ENCODE measurements at regions not wholly inside any gene's neighbourhood (a gene's known extent, or its start where the extent isn't known, plus 50 kb on each side); places are given as distances from the start of the nearest gene placed in this dataset.
"Not testable (repeated sequence)": the region's sequence is repeated elsewhere in the genome, so short reads cannot be mapped to it uniquely, and the experiment has no call there.

DNA sequence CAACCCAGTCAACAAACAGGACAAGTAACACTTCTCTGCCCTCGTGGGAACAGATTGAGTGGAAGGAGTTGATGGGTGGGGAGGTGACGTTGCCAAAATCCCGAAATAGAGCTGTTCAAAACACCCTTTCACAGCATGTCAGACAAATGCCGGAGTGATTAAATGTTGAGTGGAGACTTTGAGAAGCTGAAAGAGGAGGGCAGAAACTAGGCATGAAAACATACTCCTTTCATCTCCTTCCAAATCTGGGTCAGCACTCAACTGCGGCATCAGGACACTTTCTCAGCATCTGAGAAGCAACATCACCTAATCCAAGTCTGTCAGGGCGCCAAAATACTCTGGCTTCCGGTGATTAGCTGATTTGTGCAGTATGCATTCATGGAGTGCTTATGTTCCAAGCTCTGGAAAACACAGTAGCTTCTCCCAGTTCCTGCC lies 51.5 kb upstream of the MRI1 start:
- DNase-seq (ENCODE audit: low spot score) = no peak

DNA sequence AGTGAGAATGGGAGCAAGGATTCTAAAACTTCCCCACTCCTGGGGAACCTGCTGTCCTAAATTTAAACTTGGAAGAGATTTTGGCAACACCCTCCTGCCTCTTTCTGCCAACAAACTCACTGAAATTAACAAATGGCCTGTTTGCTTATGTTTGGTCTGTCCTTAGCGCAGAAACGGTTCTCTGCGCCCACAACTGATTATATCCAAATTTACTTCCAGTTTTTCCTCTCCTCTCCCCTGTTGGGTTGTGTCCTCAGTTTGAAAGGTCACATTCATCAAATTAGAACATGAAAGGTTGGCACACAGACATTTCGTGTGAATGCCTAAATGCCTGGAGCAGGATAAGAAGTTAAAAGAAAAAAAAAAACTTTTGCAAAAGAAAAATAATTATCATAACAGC lies 56.4 kb upstream of the MRI1 start:
- DNase-seq (ENCODE audit: low spot score) = peak; percentile 19

DNA sequence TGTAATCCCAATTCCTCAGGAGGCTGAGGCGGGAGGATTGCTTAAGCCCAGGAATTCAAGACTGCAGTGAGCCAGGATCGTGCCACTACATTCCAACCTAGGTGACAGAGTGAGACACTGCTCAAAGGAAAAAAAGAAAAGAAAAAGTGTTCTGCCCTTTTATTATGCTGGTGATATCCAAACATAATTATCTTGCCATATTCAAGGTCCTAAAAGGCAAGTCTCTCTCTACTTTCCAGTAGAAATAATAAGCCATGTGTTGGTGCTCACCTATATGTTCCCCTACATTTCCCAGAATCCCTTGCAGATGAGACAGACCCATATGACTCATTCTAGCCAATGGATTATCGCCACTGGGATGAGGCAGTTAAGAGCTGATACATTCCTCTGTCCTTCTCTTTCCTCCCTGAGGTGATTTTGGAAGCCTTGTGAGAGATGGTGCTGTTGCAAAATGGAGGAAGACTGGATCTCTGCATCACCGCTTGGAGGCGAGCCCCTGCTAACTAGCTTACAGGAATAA lies 58.3 kb upstream of the MRI1 start:
- DNase-seq (ENCODE audit: low spot score) = no peak

DNA sequence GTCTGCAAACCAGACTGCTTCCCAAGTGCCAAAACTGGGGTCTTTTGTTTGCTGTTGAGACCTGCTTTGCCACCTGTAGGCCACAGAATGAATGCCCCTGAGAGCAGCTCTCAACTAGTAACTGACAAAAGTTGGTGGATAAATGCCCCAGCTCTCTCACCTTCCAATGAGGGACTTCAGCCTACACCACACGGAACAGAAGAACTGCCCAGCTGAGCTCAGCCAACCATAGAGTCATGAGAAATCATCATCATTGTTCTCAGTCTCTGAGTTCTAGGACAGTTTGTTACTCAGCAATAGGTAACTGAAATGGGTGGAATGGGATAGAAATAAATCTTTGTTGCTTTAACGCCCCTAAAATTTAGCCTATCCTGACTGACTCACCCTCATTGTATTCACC lies 59.1 kb upstream of the MRI1 start:
- DNase-seq (ENCODE audit: low spot score) = no peak

DNA sequence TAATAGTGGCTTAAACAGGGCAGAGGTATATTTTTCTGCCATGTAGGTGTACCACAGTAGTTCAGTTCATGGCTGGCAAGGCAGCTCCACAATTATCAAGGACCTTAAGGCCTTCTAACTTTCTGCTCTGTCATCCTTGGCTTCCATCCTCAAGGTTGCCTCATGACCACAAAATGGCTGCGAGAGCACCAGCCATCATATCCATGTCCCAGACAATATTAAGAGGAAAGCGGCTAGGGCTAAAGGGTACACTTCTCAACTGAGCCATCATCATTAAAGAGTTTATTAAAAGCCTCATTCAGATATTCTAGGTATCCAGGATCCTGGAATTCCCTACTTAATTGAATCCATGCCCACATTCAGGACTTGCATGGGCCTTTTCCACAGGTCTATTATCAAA lies 62.7 kb upstream of the MRI1 start:
- no peak for DNase-seq (ENCODE audit: low spot score)

DNA sequence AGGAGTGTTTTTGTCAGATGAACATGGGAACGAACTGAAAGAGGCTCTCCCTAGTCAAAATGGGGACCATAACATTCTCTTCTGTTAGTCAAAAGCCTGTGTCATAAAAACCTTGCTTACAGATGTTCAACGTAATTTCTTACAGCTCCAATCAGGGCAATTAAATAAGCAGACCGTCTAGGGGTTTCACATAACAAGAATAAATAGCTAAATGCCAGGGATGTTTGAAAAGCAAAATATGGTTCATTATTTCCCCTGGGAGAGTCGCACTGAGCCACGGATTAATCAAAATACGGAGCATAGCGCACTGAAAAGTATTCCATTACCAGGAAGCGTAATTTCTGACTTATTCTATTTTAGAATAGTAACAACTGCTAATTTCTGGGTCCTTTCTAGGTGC lies 63.7 kb upstream of the MRI1 start:
- no peak for DNase-seq (ENCODE audit: low spot score)

DNA sequence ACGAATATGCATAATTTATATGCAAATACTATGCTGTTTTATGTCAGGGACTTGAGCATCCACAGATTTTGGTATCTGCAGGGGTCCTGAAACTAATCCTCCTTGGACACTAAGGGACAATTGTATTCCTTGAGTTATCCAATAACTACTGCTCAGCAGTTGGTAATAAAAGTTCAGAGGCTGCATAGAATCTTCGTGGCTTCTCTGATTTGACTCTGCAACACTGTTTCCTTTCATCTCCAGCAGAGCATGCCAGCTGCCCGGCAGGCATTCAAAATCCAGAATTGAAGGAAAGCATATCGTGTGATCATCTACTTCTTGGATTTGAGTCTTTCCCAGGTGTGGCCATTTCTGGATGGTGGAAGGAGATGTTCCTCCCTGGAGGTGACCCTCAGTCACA lies 64.5 kb upstream of the MRI1 start:
- DNase-seq (ENCODE audit: low spot score) = no peak

DNA sequence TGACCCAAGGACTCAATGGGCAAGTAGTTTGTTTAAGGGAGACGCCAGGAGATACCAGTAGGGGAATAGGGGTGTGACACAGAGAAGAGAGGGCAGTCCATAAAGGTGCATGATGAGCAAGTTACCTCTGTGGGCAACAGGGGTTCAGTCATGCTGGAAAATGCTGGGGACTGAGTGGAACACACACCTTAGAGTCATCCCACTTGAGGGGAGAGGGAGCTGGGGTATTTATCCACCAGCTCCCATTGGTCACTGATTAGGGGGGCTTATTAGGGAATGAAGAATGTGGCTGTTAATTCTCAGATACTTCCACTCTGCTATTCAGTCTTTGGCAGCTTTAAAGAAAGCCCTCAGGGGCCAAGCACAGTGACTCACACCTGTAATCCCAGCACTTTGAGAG lies 67.5 kb upstream of the MRI1 start:
- no peak for DNase-seq (ENCODE audit: low spot score)

DNA sequence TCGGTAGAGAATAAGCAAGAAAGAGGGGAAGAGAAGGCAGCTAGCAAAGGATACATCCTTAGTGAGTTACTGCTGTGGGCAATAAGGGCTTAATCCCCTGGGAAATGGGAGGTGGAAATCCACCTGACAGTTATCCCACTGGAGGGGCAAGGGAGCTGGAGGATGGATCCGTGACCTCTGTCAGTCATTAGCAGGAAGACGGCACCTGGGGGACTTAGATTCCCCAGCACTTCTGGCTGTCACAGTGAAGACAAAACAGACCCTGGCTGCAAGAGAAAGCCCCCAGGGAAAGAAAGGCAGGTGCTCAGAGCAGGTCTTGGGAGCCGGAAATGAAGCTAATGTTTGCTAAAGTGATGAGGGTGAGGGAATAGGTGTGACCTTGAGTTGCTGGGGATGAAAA lies 70.4 kb upstream of the MRI1 start:
- no peak for DNase-seq (ENCODE audit: low spot score)

DNA sequence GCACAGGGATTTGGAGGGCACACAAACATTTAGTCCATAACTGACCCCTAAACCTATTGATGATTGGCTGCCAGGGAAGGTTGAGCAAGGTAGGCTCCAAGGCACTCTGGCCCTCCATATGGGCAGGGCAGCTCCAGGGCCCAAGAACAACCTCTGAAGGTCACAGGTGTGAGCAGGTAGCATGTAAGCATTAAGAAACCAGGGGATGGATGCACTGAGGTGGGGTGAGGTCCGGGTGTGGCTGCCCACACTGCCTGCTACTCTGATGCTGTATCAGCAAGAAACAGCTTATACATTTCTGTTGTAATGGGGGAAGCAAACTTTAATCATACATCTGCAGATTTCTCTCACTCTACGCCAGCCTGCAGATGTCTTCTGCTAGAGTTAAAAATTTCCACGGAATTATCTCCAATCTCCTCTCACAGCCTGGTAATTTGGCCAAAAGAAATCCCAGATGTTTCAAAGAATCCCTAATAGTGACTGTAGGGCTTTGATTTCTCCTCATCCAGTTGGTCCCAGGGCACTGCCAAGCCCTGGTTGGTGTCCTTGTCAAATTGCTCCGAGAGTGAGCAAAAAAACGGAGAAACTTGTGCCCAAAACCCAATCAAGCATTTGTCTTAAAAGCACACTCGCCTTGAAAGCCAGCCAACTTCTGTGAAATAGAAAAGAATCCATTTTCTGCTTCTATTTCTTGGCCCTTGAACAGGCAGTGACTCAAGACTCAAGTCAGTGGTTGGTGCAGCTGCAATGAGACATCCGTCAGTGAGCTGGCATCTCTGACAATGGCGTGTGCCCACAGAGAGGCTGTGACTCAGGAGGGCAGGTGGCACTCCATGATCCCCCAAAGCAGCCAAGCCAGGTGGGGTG lies 72.5 kb upstream of the MRI1 start:
- DNase-seq (ENCODE audit: low spot score) = peak; percentile 53

DNA sequence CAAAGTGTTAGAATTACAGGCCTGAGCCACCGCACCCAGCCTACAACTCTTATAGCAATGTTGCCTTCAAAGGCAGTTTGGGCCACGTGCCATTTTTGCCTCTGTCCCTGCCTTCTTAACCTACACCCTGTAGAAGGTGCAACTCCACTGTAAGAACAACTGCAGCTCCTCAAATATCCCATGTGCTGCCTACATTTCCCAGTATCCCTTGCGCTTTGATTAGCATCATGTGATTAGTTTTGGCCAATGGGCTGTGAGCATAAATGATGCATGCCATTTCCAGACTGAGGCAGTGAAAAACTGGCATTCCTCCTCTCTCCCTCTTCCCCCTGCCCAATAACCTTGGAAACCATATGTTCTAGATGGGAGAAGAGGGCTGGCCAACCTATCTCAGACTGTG lies 75.2 kb upstream of the MRI1 start:
- DNase-seq (ENCODE audit: low spot score) = peak; percentile 29

DNA sequence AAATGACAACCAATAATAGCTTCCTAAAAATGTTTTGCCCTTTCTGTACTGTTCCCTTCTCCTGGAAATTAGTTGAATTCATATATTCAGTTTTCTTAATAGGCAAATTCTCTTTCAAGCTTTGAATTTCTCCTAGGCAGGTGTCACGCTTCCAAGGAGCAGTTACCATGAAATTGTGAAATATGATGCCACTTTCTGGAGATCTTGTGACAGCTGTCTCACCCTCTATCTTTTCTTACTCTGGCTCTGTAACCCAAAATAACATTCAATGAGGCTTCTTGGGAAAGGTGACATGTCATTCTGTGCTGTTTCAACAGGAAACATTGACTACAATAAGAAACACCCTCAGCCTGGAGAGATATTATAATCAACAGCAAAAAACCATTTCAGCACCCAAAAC lies 80.3 kb upstream of the MRI1 start:
- DNase-seq (ENCODE audit: low spot score) = no peak

DNA sequence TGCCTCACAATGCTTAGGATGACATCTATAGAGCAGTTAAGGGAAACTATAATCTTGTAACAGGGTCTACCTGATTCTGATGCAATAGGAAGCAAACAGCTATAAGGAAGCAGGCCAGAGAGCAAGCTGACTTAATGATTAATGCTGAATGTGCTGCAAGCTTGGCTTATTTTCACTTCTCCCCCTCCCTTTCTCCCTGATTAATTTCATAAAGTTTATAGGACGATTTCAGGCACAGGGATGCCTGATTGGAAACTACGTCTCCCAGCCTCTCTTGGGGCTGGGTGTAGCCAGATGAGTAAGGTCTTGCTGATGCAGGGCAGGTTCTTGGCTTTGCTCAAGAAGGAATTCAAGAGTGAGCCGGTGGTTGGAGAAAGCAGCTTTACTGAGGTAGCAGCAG lies 82.8 kb upstream of the MRI1 start:
- DNase-seq (ENCODE audit: low spot score) = no peak

DNA sequence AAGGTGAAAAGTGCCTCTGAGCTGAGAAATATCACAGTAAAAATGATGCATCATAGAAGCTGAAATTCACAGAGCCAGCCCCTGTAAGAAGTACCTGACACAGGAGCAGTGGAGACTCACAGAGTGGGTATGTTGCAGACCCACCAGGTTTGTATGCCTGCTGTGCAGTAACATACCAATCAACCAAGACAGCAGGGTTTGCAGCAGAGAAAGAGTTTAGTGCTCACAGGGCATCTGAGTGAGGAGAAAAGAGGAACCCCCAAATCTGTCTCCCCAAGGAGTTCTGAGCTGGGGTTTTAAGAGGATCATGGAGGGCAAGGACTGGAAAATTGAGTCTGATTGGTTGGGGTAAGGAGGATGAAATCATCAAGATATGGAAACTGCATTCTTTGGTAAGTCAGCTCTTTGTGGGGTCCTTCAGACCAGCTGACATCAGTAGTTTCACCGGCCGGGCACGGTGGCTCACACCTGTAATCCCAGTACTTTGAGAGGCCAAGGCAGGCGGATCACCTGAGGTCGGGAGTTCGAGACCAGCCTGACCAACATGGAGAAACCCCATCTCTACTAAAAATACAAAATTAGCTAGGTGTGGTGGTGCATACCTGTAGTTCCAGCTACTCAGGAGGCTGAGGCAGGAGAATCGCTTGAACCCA lies 83.5 kb upstream of the MRI1 start:
- not testable (repeated sequence) for DNase-seq (ENCODE audit: low spot score)

DNA sequence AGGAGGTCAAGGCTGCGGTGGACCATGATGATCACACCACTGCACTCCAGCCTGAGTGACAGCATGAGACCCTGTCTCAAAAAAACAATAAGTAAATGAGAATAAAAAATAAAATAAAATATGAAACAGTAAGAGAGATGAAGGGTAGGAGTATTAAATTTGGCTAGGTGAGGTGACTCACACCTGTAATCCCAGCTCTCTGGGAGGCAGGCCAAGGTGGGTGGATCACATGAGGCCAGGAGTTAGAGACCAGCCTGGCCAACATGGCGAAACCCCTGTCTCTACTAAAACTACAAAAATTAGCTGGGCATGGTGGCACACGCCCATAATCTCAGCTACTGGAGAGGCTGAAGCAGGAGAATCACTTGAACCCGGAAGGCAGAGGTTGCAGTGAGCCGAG lies 87.4 kb upstream of the MRI1 start:
- DNase-seq (ENCODE audit: low spot score) = not testable (repeated sequence)

DNA sequence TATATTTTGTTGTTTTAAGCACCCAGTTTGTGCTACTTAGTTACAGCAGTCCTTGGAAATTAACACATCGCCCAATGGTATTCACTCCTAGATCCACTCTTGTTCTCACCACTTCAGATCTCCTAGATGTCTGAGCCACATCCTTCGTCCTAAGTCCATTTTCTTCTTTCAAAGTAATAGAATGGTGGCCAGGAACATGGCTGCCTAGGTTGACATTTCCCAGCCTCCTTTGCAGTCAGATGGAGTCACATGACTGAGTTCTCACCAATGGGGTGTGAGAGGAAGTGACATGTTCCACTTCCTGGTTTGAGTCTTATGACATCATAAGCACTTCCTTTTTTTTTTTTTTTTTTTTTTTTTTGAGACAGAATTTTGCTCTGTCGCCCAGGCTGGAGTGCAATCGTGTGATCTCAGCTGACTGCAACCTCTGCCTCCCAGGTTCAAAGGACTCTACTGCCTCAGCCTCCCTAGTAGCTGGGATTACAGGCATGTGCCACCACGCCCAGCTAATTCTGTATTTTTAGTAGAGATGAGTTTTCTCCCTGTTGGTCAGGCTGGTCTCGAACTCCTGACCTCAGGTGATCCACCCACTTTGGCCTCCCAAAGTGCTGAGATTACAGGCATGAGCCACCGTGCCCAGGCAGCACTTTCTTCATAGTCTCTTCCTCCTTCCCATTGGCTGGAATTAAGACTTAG lies 91.7 kb upstream of the MRI1 start:
- DNase-seq (ENCODE audit: low spot score) = peak; percentile 2

DNA sequence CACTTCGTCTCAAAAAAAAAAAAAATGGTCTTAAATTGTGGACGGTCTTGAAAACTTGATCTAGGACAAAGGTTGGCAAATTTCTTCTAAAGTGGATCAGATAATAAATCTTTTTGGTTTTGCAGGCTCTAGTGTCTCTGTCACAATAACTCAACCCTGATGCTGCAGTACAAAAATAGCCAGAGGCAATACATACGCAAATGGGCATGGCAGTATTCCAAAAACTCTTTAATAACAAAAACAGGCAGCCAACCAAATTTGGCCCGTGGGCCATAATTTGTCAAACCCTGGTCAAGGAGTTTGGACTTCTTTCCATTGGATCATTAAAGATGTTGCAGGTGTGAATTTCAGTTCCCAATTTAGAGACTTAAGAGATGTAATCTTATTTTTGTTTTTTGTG lies 93.5 kb upstream of the MRI1 start:
- DNase-seq (ENCODE audit: low spot score) = no peak

DNA sequence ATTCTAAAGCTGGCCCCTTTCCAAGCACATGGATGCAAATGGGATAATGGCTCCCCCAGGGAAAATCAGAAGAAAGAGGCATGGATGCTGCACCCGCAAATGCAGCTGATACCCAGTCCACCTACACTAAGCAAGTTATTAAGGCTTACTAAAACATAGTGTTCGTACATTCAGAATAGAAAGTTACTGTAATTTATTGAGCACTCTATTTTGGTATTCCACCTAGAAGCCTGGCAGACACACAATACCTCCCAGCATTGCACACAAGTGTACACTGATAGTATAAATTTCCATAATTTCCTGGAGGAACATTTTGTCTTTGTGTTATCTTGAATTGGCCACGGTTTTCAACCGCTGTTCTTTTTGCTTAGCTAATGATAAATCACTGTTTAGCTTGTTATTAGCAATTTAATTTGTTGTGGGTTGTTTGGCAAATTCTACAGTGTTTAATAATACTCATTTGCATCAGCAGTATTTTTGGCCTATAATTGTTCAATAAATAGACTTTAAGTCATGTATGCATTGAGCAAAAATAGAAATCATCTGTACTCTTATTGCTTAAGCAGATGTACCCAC lies 94.5 kb upstream of the MRI1 start:
- no peak for DNase-seq (ENCODE audit: low spot score)

DNA sequence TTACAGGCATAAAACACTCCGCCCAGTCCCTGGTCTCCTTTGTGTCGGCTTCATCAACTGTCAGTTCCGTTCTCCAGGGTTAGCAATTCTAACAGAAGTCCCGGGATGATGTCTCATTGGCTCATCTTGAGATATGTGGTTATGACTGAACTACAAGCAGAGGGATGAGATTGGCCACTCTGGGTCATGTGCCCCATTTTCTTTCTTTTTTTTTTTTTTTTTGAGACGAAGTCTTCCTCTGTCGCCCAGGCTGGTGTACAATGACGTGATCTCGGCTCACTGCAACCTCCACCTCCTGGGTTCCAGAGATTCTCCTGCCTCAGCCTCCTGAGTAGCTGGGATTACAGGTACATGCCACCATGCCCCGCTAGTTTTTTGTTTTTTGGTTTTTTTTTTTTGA lies 95.4 kb upstream of the MRI1 start:
- DNase-seq (ENCODE audit: low spot score) = no peak

DNA sequence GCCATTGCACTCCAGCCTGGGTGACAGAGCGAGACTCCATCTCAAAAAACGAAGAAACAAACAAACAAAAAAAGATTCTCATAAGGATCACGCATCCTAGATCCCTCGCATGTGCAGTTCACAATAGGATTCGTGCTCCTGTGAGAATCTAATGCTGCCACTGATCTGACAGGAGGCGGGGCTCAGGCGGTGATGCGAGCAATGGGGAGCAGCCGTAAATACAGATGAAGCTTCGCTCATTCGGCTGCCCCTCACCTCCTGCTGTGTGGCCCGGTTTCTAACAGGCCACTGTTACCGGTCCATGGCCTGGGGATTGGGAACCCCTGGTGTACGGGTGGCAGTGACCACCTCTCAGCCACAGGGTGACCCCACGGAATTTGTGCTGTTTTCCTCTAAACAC lies 98.2 kb upstream of the MRI1 start:
- no peak for DNase-seq (ENCODE audit: low spot score)

DNA sequence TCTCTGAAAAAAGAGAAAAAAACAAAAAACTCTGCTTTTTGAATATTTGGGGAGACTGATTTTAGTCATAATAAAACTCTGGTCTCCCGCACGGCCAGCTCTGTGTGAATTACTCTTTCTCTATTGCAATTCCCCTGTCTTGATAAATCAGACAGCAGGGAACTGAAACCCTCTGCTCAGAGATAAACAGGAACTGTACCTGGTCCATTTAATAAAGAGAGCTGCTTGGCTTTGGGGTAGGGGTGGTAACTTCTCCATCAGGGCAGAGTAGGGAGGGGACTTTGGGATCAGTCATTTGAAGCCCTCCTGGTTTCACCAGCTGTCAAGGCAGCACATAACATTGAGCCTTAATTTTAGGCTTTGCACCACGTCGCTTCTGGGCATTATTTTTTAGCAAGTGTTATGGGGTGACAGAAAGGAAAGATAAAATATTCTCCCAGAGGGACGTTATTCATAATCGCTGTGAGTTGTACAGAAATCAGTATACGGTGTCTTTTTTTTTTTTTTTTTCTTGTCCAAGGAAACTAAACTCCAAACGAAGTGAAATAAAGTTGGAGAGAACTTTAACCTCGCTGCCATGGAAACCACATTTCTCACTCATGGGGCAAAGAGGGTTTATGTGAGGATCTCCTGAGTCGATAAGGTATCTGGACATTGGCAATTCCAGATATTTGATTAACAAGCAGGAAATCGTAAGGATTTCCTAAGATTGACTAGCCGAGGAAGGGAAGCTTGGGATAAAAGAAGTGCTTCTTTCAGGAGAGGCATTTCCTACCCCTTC lies 99.0 kb upstream of the MRI1 start:
- no peak for DNase-seq (ENCODE audit: low spot score)

All from cerebellar cortex (tissue), 1 donor.